HFFc6 (cell line): ENCODE measurements at regions not wholly inside any gene's neighbourhood (a gene's known extent, or its start where the extent isn't known, plus 50 kb on each side); places are given as distances from the start of the nearest gene placed in this dataset.

Experiments
- DNase-seq: peaks from one replicate; pipeline ENCODE4 v3.0.0-alpha.2; 2018
- H3K27ac Mint-ChIP-seq: 2 replicates; pipeline ENCODE4 v1.8.0; 2020; ENCODE audit warnings: mild to moderate bottlenecking, mixed read lengths
- H3K27me3 Mint-ChIP-seq: 2 replicates; pipeline ENCODE4 v1.8.0; 2021; ENCODE audit warnings: mild to moderate bottlenecking, moderate library complexity, mixed read lengths; ENCODE audit not compliant: insufficient read depth
- H3K36me3 Mint-ChIP-seq: 2 replicates; pipeline ENCODE4 v1.8.0; 2021; ENCODE audit warnings: low read depth, mixed read lengths
- H3K4me1 Mint-ChIP-seq: 2 replicates; pipeline ENCODE4 v1.8.0; 2020; ENCODE audit warnings: low read depth, mixed read lengths
- H3K4me3 Mint-ChIP-seq: 2 replicates; pipeline ENCODE4 v1.8.0; 2020; ENCODE audit warnings: mild to moderate bottlenecking, moderate library complexity, mixed read lengths
- H3K9me3 Mint-ChIP-seq: 2 replicates; pipeline ENCODE4 v1.8.0; 2020; ENCODE audit warnings: mild to moderate bottlenecking, mixed read lengths
- TF ChIP-seq, protein P1 (sequence below): fragments of 200-600 bp; sonication (generic); IDR thresholded peaks from 2 replicates; pipeline ENCODE4 v1.5.0; 2021; ENCODE audit warnings: antibody characterized with exemption, mild to moderate bottlenecking

DNA sequence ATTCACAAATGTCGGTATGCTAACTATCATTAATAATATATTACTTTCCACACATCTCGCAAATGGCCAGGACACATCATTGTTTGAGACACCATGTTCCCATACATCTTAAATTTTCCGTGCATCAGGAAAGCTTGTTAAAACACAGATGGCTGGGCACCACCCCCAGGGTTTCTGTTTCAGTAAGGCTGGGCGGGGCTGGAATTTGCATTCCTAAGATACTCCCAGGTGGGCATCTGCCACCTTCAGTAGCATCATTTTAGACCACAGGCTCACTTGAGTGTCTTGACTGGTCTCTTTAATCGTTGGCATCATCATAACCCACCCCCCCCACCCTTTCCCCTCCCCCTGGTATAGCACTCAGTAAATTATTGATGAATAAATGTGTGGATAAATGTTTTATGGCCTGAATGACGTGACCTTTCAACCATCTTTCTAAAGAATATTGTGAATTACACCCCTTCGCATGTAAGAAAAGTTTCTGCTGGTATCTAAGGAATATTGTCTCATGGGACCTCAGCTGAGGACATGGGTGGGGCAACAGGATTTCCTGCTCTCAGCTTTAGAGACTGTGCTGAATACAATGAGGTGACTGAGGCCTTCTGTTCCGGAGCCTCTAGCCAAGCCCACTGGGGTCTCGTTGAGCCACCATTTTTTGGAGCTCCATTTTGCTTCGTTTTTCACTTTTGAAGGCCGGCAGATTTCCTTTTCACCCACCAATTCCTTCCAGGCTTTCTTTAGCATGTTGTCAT, 124.1 kb upstream of the NEDD9 start:
- H3K27me3 Mint-ChIP-seq: peaks cover 4% of the 10 kb centered on the region; the same call in 1 of the 2 replicates
- TF ChIP-seq, protein P1, sequence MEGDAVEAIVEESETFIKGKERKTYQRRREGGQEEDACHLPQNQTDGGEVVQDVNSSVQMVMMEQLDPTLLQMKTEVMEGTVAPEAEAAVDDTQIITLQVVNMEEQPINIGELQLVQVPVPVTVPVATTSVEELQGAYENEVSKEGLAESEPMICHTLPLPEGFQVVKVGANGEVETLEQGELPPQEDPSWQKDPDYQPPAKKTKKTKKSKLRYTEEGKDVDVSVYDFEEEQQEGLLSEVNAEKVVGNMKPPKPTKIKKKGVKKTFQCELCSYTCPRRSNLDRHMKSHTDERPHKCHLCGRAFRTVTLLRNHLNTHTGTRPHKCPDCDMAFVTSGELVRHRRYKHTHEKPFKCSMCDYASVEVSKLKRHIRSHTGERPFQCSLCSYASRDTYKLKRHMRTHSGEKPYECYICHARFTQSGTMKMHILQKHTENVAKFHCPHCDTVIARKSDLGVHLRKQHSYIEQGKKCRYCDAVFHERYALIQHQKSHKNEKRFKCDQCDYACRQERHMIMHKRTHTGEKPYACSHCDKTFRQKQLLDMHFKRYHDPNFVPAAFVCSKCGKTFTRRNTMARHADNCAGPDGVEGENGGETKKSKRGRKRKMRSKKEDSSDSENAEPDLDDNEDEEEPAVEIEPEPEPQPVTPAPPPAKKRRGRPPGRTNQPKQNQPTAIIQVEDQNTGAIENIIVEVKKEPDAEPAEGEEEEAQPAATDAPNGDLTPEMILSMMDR: no peak
- no peaks in the 10 kb centered on the region for H3K36me3 Mint-ChIP-seq
- H3K27ac Mint-ChIP-seq: no peak overlapping the region
- peaks cover 9% of the 10 kb centered on the region; the same call in 1 of the 2 replicates for H3K4me1 Mint-ChIP-seq
- no peak for DNase-seq
- no peak overlapping the region for H3K4me3 Mint-ChIP-seq
- no peaks in the 10 kb centered on the region for H3K9me3 Mint-ChIP-seq

DNA sequence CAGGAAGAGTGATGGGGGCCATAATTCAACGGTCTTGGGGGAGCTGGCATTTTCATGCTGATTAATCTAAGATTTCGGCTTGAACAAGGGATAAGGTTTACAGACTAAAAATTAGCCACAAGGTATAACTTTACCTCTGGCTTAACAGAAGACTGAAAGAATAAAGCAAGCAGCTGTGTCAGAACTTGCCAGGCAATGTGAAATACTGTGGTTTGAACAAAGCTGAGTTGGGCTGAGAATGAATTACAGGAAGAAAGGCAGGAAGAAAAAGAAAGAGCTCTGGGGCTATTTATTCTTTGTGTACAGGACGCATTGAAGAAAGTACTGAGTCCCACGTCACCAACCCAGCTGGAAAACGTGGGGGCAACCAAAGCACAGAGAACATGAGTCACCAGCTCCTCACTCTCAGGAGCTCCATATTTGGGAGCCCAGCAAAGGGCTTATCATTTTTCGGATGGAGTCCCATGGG, 121.5 kb upstream of the NEDD9 start:
- no peak overlapping the region; the same call in 1 of the 2 replicates for H3K4me3 Mint-ChIP-seq
- H3K27me3 Mint-ChIP-seq: peaks cover 4% of the 10 kb centered on the region; the same call in 1 of the 2 replicates
- DNase-seq: no peak
- TF ChIP-seq, protein P1: no peak
- no peaks in the 10 kb centered on the region for H3K9me3 Mint-ChIP-seq
- H3K27ac Mint-ChIP-seq: no peak overlapping the region; the same call in 1 of the 2 replicates
- no peaks in the 10 kb centered on the region for H3K36me3 Mint-ChIP-seq
- H3K4me1 Mint-ChIP-seq: peaks cover 9% of the 10 kb centered on the region; the same call in 1 of the 2 replicates

DNA sequence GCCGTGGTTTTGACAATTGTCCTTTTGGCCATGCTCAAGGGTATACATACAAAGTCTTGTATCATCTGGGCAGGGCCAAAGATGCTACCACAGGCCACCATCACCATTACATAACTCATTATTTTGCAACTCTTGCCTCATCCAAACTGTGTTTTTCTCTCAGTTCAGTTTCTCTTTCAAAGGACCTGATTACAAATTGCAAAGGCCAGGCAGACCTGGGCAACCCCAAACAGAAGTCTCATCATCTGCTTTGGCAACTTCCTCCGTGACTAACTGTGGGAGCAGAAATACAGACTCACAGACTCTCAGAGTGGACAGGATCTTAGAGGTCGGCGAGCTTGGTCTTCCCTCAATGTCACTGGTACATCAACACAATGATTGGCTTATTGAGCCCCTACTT, 117.8 kb upstream of the NEDD9 start:
- Mint-ChIP-seq H3K4me3 (no peak overlapping the region), H3K4me1 (peaks cover 9% of the 10 kb centered on the region; the same call in 1 of the 2 replicates), H3K27ac (no peak overlapping the region), H3K27me3 (peaks cover 11% of the 10 kb centered on the region), H3K9me3 (no peaks in the 10 kb centered on the region), H3K36me3 (no peaks in the 10 kb centered on the region)
- TF ChIP-seq, protein P1: no peak
- no peak for DNase-seq

DNA sequence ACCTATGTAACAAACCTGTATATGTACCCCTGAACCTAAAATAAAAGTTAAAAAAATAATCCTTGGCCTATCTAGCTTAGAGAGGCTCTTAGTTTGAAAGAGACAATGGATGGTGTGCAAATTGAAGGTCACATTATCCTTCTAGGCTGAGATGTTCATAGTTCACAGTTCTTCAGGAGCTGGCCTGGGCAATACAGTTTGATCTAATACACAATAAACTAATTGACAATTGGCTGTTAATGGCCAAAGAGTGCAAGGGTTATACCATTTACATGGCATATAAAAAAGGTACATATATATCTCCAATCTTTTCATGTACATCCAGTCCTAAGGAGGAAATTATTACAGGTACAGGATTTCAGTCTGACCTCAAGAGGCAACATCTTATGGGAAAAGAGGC, 117.4 kb upstream of the NEDD9 start:
- Mint-ChIP-seq H3K9me3 (no peaks in the 10 kb centered on the region), H3K27ac (no peak overlapping the region), H3K36me3 (no peaks in the 10 kb centered on the region), H3K27me3 (peaks cover 11% of the 10 kb centered on the region), H3K4me3 (no peak overlapping the region), H3K4me1 (peaks cover 9% of the 10 kb centered on the region; the same call in 1 of the 2 replicates)
- TF ChIP-seq, protein P1: no peak
- DNase-seq: no peak

DNA sequence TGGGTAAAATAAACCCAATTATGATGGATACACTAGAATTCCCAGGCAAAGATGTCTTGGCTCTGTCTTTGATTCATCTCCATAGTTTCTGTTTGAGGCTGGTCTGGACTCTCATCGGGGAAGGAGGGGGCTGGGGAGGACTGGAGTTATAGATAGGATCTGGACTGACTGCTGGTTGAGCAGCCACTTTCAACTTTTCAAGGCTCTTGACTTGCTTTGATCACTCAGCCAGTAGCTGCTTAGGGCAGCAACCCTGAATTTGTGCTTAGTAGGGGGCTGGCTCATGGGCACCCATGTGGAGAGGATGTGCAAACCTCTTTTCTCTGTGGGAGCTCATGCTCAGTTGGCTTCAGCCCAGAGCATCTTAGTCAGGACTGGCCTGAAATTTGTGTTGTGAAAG, 114.0 kb upstream of the NEDD9 start:
- Mint-ChIP-seq H3K4me3 (no peak overlapping the region), H3K27me3 (peaks cover 7% of the 10 kb centered on the region; the same call in 1 of the 2 replicates)

More for the DNA sequence above, 114.0 kb upstream of the NEDD9 start:
- Mint-ChIP-seq H3K27ac (no peak overlapping the region), H3K4me1 (peaks cover 7% of the 10 kb centered on the region), H3K36me3 (no peaks in the 10 kb centered on the region), H3K9me3 (no peaks in the 10 kb centered on the region)
- no peak for DNase-seq
- TF ChIP-seq, protein P1: no peak
